IMR-90 (cell line): ENCODE measurements at regions not wholly inside any gene's neighbourhood (a gene's known extent, or its start where the extent isn't known, plus 50 kb on each side); places are given as distances from the start of the nearest gene placed in this dataset.

ENCODE experiments used
- ATAC-seq: fragments of 200-7000 bp; cut with Tn5 transposase; 2 replicates; pipeline ENCODE4 v1.9.1; 2020; ENCODE audit warnings: low read depth, mild to moderate bottlenecking, moderate library complexity
- BruUV-seq: library from RNA; stranded (reverse); fragments of 400-500 nt; replicated peaks from 2 replicates; lab custom pipeline; 2021; lab: Mats Ljungman, UMichigan
- CTCF ChIA-PET: fragments of 300-600 bp; formaldehyde crosslinking; extraction: SDS; loops from one replicate; lab custom pipeline; 2021; ENCODE audit warnings: antibody characterized with exemption; lab: Yijun Ruan, JAX
- POLR2A ChIA-PET: fragments of 300-600 bp; sonication (Branson Sonifier 250); formaldehyde crosslinking; loops from one replicate; lab custom pipeline; 2022; ENCODE audit warnings: antibody characterized with exemption; ENCODE audit not compliant: unreplicated experiment; lab: Charles Lee
- DNase-seq: peaks from one replicate; pipeline ENCODE4 v3.0.0; 2013
- H2AFZ ChIP-seq: replicated peaks from 2 replicates; pipeline ENCODE3; 2013; ENCODE audit warnings: low read length, mild to moderate bottlenecking; ENCODE audit not compliant: poor library complexity
- H2AK5ac ChIP-seq: 2 replicates; pipeline ENCODE4 v1.6.1; 2013; ENCODE audit warnings: low read depth, low read length, inconsistent platforms
- H2AK9ac ChIP-seq: replicated peaks from 2 replicates; pipeline ENCODE3; 2013; ENCODE audit warnings: mild to moderate bottlenecking, low read depth, low read length, moderate library complexity; ENCODE audit not compliant: poor library complexity
- H2BK120ac ChIP-seq: 2 replicates; pipeline ENCODE4 v1.6.1; 2013; ENCODE audit warnings: low read depth, low read length, inconsistent platforms
- H2BK15ac ChIP-seq: 3 replicates; pipeline ENCODE4 v1.6.1; 2013; ENCODE audit warnings: low read depth, low read length, inconsistent platforms
- H2BK20ac ChIP-seq: 2 replicates; pipeline ENCODE4 v1.6.1; 2013; ENCODE audit warnings: low read depth, mild to moderate bottlenecking, inconsistent platforms, low read length, moderate library complexity
- H2BK5ac ChIP-seq: 2 replicates; pipeline ENCODE4 v1.6.1; 2013; ENCODE audit warnings: mild to moderate bottlenecking, low read depth, low read length, inconsistent platforms; ENCODE audit not compliant: poor library complexity, severe bottlenecking
- H3K14ac ChIP-seq: replicated peaks from 2 replicates; pipeline ENCODE4 v1.6.1; 2013; ENCODE audit warnings: low read depth, low read length, inconsistent platforms
- H3K18ac ChIP-seq: 2 replicates; pipeline ENCODE4 v1.6.1; 2013; ENCODE audit warnings: low read depth, low read length, control low read depth
- H3K23ac ChIP-seq: 2 replicates; pipeline ENCODE4 v1.6.1; 2013; ENCODE audit warnings: low read depth, low read length, inconsistent platforms
- H3K27ac ChIP-seq: 2 replicates; pipeline ENCODE4 v1.5.1; 2013; ENCODE audit warnings: mild to moderate bottlenecking, control low read depth, low read length; ENCODE audit not compliant: insufficient read depth
- H3K27me3 ChIP-seq: 2 replicates; pipeline ENCODE4 v1.6.1; 2013; ENCODE audit warnings: low read length; ENCODE audit not compliant: control insufficient read depth, insufficient read depth
- H3K36me3 ChIP-seq: 2 replicates; pipeline ENCODE4 v1.6.1; 2013; ENCODE audit warnings: low read length, mixed read lengths; ENCODE audit not compliant: control insufficient read depth, insufficient read depth
- H3K4ac ChIP-seq: 2 replicates; pipeline ENCODE4 v1.6.1; 2013; ENCODE audit warnings: low read depth, low read length, inconsistent platforms
- H3K4me1 ChIP-seq: 2 replicates; pipeline ENCODE4 v1.6.1; 2013; ENCODE audit warnings: low read length, mixed read lengths; ENCODE audit not compliant: control insufficient read depth, insufficient read depth
- H3K4me2 ChIP-seq: 2 replicates; pipeline ENCODE4 v1.6.1; 2013; ENCODE audit warnings: low read depth, mild to moderate bottlenecking, control low read depth, low read length, moderate library complexity
- H3K4me3 ChIP-seq: 2 replicates; pipeline ENCODE4 v1.5.1; 2013; ENCODE audit warnings: low read depth, mild to moderate bottlenecking, control low read depth, low read length, moderate library complexity; ENCODE audit not compliant: insufficient read depth
- H3K56ac ChIP-seq: 2 replicates; pipeline ENCODE4 v1.6.1; 2013; ENCODE audit warnings: low read length, inconsistent platforms; ENCODE audit not compliant: insufficient read depth; ENCODE audit errors: extremely low read depth
- H3K79me1 ChIP-seq, 2 experiments: 2 replicates each; pipeline ENCODE4 v1.6.1; 2013; ENCODE audit warnings: low read length in 2 of 2, inconsistent platforms in 1 of 2, low read depth in 1 of 2
- H3K9ac ChIP-seq: 2 replicates; pipeline ENCODE4 v1.6.1; 2013; ENCODE audit warnings: low read depth, low read length, control low read depth
- H3K9me1 ChIP-seq: 2 replicates; pipeline ENCODE4 v1.6.1; 2013; ENCODE audit warnings: low read length, inconsistent platforms; ENCODE audit not compliant: insufficient read depth
- H3K9me3 ChIP-seq: 2 replicates; pipeline ENCODE4 v1.6.1; 2013; ENCODE audit warnings: low read length; ENCODE audit not compliant: control insufficient read depth, insufficient read depth
- H4K20me1 ChIP-seq: 2 replicates; pipeline ENCODE4 v1.6.1; 2013; ENCODE audit warnings: low read length, inconsistent platforms; ENCODE audit not compliant: insufficient read depth
- H4K5ac ChIP-seq: 2 replicates; pipeline ENCODE4 v1.6.1; 2013; ENCODE audit warnings: mild to moderate bottlenecking, low read depth, low read length, control low read depth
- H4K8ac ChIP-seq, 2 experiments: 2 replicates each; pipeline ENCODE4 v1.6.1; 2013; ENCODE audit warnings: low read depth in 2 of 2, low read length in 2 of 2, control low read depth in 1 of 2, inconsistent platforms in 1 of 2
- H4K91ac ChIP-seq: 2 replicates; pipeline ENCODE4 v1.6.1; 2013; ENCODE audit warnings: low read depth, low read length, inconsistent platforms; ENCODE audit not compliant: insufficient read depth
- MAFK ChIP-seq: IDR thresholded peaks from 2 replicates; pipeline ENCODE4 v1.6.1; 2012; ENCODE audit warnings: low read depth, low read length, improper control_type of control experiment
- MAZ ChIP-seq: IDR thresholded peaks from 2 replicates; pipeline ENCODE4 v1.6.1; 2012; ENCODE audit warnings: low read depth, mild to moderate bottlenecking, low read length, improper control_type of control experiment, moderate library complexity, borderline replicate concordance
- MXI1 ChIP-seq: IDR thresholded peaks from 2 replicates; pipeline ENCODE4 v1.6.1; 2012; ENCODE audit warnings: low read depth, mild to moderate bottlenecking, low read length, moderate library complexity, borderline replicate concordance
- NFE2L2 ChIP-seq: fragments of 150-350 bp; IDR thresholded peaks from 2 replicates; pipeline ENCODE4 v1.6.1; 2016; ENCODE audit warnings: low read depth, mild to moderate bottlenecking, low read length
- WGBS, 2 experiments: methylation state at CpG; one replicate each; pipeline versions ENCODE4 v1.1.5 to v1.1.7; 2013; ENCODE audit warnings: missing lambda C conversion rate in 2 of 2; ENCODE audit not compliant: insufficient read length in 1 of 2; ENCODE audit errors: extremely low coverage in 2 of 2; 5-methylcytosine and 5-hydroxymethylcytosine counted together
- dilution Hi-C: fragments of 300-500 bp; cut with HindIII; formaldehyde crosslinking; loops from one replicate; pipeline ENCODE4 v1.14.3; 2018; ENCODE audit warnings: low sequenced_read_pairs; ENCODE audit not compliant: unreplicated experiment
- in situ Hi-C: fragments of 300-500 bp; cut with MboI; formaldehyde crosslinking; loops from 3 replicates; pipeline ENCODE4 v1.14.3; 2019; ENCODE audit warnings: low sequenced_read_pairs, inconsistent platforms, mixed read lengths
- intact Hi-C: fragments of 100-400 bp; cut with micrococcal nuclease; formaldehyde crosslinking; loops from 2 replicates; pipeline ENCODE4 v1.10.0; 2022
- TF ChIP-seq, protein P1 (sequence below): fragments of 150-350 bp; IDR thresholded peaks from 2 replicates; pipeline ENCODE4 v1.6.1; 2017; ENCODE audit warnings: mild to moderate bottlenecking, antibody characterized with exemption, low read length, low read depth
- TF ChIP-seq, protein P2 (sequence below): conservative IDR thresholded peaks from 2 replicates; pipeline ENCODE4 v1.5.1; 2012; ENCODE audit warnings: mild to moderate bottlenecking, low read depth, low read length, improper control_type of control experiment

DNA sequence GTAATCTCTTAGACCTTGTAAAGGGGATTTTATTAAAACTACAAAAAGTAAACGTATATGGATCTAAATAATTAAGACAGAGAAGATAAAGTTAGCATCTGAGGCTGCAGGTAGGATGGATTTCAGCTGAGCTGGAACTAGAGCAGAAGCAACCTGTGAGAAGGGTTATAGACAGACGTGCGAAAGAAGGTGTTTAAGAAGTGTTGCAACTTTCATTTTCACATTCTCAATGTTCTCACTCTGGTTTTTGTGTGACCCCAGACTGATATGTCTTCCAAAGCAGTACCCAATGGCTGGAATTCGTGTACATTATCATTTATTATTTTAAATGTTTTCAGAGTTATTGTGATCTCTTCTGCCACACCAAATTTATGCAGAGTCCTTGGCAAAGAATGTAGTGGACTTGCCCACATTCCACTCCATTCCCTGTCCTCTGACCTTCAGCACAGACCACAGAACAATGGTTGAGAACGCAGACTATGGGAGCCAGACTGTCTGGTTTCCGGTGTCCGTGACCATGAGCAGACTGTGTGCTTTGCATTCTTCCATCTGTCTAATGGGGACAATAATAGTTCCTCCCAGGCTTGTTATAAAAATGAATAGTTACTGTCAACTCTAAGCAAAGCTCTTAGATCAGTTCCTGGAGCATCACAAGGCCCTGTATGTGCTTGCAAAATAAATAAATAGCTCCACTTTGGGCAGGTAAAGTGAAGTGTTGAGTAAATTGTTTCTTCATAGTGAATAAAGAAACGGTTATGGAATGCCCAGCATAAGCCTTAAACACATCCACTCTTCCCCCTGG, 140.6 kb upstream of the SAMSN1 start:
- H2AK9ac ChIP-seq: no peak overlapping the region
- dilution Hi-C loops: no loop called here
- H3K23ac ChIP-seq: no peak overlapping the region
- H2AK5ac ChIP-seq: no peak overlapping the region
- no peaks in the 10 kb centered on the region for H3K79me1 ChIP-seq
- DNase-seq (no peak), ATAC-seq (no peak)
- no peaks in the 10 kb centered on the region for H3K9me1 ChIP-seq
- no peak overlapping the region for H2AFZ ChIP-seq
- no peak overlapping the region for H4K8ac ChIP-seq
- no peak overlapping the region for H4K91ac ChIP-seq
- no peaks in the 10 kb centered on the region for H3K36me3 ChIP-seq
- H3K4me1 ChIP-seq: no peaks in the 10 kb centered on the region
- no peak overlapping the region for H2BK120ac ChIP-seq
- H2BK5ac ChIP-seq: no peak overlapping the region
- no peak overlapping the region for H4K5ac ChIP-seq
- H3K4ac ChIP-seq: no peak overlapping the region
- H3K4me3 ChIP-seq: no peak overlapping the region
- CTCF ChIA-PET: no interaction called here
- no peaks in the 10 kb centered on the region for H3K9me3 ChIP-seq
- no peak overlapping the region for H2BK20ac ChIP-seq
- BruUV-seq: no TSS peak
- no peak overlapping the region for H3K56ac ChIP-seq
- H3K18ac ChIP-seq: no peak overlapping the region
- in situ Hi-C loops: no loop called here
- H3K27ac ChIP-seq: no peak overlapping the region
- intact Hi-C loops: no loop called here
- POLR2A ChIA-PET: no interaction called here
- H3K4me2 ChIP-seq: no peak overlapping the region
- H2BK15ac ChIP-seq: no peak overlapping the region
- no peaks in the 10 kb centered on the region for H3K27me3 ChIP-seq
- H3K14ac ChIP-seq: no peak overlapping the region
- H4K20me1 ChIP-seq: no peaks in the 10 kb centered on the region
- H3K9ac ChIP-seq: no peak overlapping the region
- WGBS, 2 experiments: no CpG with 5 or more reads among the region's 8 CpGs
- TF ChIP-seq, protein P1, sequence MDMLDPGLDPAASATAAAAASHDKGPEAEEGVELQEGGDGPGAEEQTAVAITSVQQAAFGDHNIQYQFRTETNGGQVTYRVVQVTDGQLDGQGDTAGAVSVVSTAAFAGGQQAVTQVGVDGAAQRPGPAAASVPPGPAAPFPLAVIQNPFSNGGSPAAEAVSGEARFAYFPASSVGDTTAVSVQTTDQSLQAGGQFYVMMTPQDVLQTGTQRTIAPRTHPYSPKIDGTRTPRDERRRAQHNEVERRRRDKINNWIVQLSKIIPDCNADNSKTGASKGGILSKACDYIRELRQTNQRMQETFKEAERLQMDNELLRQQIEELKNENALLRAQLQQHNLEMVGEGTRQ: no peak
- TF ChIP-seq NFE2L2: no peak
- TF ChIP-seq, protein P2, sequence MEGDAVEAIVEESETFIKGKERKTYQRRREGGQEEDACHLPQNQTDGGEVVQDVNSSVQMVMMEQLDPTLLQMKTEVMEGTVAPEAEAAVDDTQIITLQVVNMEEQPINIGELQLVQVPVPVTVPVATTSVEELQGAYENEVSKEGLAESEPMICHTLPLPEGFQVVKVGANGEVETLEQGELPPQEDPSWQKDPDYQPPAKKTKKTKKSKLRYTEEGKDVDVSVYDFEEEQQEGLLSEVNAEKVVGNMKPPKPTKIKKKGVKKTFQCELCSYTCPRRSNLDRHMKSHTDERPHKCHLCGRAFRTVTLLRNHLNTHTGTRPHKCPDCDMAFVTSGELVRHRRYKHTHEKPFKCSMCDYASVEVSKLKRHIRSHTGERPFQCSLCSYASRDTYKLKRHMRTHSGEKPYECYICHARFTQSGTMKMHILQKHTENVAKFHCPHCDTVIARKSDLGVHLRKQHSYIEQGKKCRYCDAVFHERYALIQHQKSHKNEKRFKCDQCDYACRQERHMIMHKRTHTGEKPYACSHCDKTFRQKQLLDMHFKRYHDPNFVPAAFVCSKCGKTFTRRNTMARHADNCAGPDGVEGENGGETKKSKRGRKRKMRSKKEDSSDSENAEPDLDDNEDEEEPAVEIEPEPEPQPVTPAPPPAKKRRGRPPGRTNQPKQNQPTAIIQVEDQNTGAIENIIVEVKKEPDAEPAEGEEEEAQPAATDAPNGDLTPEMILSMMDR: no peak
- no peak for TF ChIP-seq MXI1
- no peak for TF ChIP-seq MAZ
- no peak for TF ChIP-seq MAFK
